ENCODE measurements at regions not wholly inside any gene's neighbourhood (a gene's known extent, or its start where the extent isn't known, plus 50 kb on each side); places are given as distances from the start of the nearest gene placed in this dataset.

- no peak for DNase-seq
Measured at GRCh38 chr14:46788994-46789393, 137.4 kb upstream of the RPL10L start.

- no peak for DNase-seq
Measured at GRCh38 chr14:46782281-46782680, 130.7 kb upstream of the RPL10L start.

- peak; percentile 47 for DNase-seq
Measured at GRCh38 chr14:46769292-46769691, 117.7 kb upstream of the RPL10L start.

DNA sequence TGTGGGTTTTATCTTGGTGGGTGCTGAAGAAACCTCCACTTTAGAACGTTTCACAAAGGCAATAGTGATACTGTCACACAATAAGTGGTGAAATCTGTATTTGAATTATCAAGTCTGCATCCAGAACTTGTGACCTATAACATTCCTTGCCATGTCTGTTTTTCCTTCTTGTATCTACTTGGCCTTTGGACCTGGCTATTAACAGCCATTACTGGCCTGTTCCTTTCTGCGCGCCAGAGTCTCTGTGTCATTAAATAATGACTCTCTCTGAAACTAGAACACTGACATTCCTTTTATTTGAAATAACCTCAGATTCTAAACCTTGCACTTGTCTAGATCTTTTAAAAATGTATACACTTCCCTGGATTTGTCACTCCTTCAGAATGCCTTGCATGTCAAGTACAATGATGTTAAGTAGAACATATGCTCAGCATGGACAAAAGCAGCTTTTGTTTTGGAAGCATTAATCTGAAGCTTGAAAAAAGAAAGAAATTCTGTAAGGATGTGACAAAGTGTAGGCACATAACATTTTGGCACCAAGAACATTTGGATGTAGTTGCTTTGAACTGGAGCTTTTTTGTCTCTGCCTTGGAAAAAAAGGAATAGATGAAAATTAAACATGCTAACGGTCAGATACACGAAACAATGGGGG, 95.5 kb upstream of the RPL10L start:
- no peak for DNase-seq

- DNase-seq: no peak
Measured at GRCh38 chr14:46734286-46734685, 82.7 kb upstream of the RPL10L start.

DNA sequence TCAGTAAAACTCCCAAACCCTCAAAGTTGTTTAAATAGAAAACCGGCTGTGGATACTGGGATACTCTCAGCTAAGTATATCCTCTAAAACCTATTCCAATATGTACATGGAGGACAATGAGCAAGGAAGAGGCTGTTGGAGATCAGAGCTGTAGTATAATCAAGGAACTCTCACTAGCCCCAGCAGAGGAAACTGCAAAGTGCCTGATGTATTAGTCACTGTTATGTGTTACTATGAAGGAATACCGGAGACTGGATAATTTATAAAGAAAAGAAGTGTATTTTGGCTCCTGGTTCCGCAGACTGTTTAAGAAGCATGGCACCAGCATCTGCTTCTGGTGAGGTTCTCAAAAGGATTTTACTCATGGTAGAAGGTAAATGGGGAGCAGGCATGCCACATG, 65.6 kb upstream of the RPL10L start:
- no peak for DNase-seq
